NOMO-1 treated with DMSO at 0.1 percent for 48 hours (cell line): ENCODE measurements at regions not wholly inside any gene's neighbourhood (a gene's known extent, or its start where the extent isn't known, plus 50 kb on each side); places are given as distances from the start of the nearest gene placed in this dataset.
"Not testable (repeated sequence)": the region's sequence is repeated elsewhere in the genome, so short reads cannot be mapped to it uniquely, and the experiment has no call there.

ENCODE experiments used
- DNase-seq: peaks from one replicate; lab custom pipeline; 2025; ENCODE audit not compliant: unreplicated experiment; lab: John Stamatoyannopoulos, UW

- DNase-seq = no peak
Observed at GRCh38 chr21:34271189-34271851, 92.5 kb upstream of the KCNE2 start.

GRCh38 chr21:34272321-34272720 is 91.5 kb upstream of the KCNE2 start:
- DNase-seq = no peak

GRCh38 chr21:34274001-34274400 is 89.8 kb upstream of the KCNE2 start:
- DNase-seq = no peak

- peak; percentile 1 for DNase-seq
Observed at GRCh38 chr21:34276711-34277425, 86.9 kb upstream of the KCNE2 start.

GRCh38 chr21:34278451-34278850 is 85.4 kb upstream of the KCNE2 start:
- no peak for DNase-seq

GRCh38 chr21:34279285-34279684 is 84.5 kb upstream of the KCNE2 start:
- no peak for DNase-seq

- no peak for DNase-seq
Observed at GRCh38 chr21:34279883-34280282, 83.9 kb upstream of the KCNE2 start.

- no peak for DNase-seq
Observed at GRCh38 chr21:34280389-34280795, 83.4 kb upstream of the KCNE2 start.

- no peak for DNase-seq
Observed at GRCh38 chr21:34280959-34281358, 82.8 kb upstream of the KCNE2 start.

GRCh38 chr21:34282223-34282622 is 81.6 kb upstream of the KCNE2 start:
- no peak for DNase-seq

GRCh38 chr21:34284666-34285065 is 79.1 kb upstream of the KCNE2 start:
- no peak for DNase-seq

GRCh38 chr21:34288042-34288441 is 75.8 kb upstream of the KCNE2 start:
- not testable (repeated sequence) for DNase-seq

GRCh38 chr21:34289856-34290255 is 74.0 kb upstream of the KCNE2 start:
- no peak for DNase-seq

GRCh38 chr21:34296878-34297277 is 66.9 kb upstream of the KCNE2 start:
- no peak for DNase-seq

- no peak for DNase-seq
Observed at GRCh38 chr21:34298534-34299167, 65.2 kb upstream of the KCNE2 start.

- no peak for DNase-seq
Observed at GRCh38 chr21:34299168-34299539, 64.7 kb upstream of the KCNE2 start.

GRCh38 chr21:34302521-34302920 is 61.3 kb upstream of the KCNE2 start:
- no peak for DNase-seq

- DNase-seq = no peak
Observed at GRCh38 chr21:34305605-34306604, 57.9 kb upstream of the KCNE2 start.

- no peak for DNase-seq
Observed at GRCh38 chr21:34307991-34308532, 55.7 kb upstream of the KCNE2 start.

GRCh38 chr21:34311561-34312330 is 52.1 kb upstream of the KCNE2 start:
- DNase-seq = no peak
